ENCODE measurements at regions not wholly inside any gene's neighbourhood (a gene's known extent, or its start where the extent isn't known, plus 50 kb on each side); places are given as distances from the start of the nearest gene placed in this dataset.

GRCh38 chr6:74785236-74785635, 420.6 kb downstream of the COL12A1 start:
- TF ChIP-seq CTCF (IDR thresholded peaks at IDR 0.05; ENCODE audit: insufficient read depth, low read depth, low read length) (no peak), EZH2 (IDR thresholded peaks at IDR 0.05; ENCODE audit: insufficient read depth, low read length) (no peak)

All from astrocyte (in vitro differentiated cells and primary cell).